ENCODE measurements at regions not wholly inside any gene's neighbourhood (a gene's known extent, or its start where the extent isn't known, plus 50 kb on each side); places are given as distances from the start of the nearest gene placed in this dataset.

- H3K79me2 ChIP-seq (ENCODE audit: control insufficient read depth, insufficient read depth, low read length, unreplicated experiment) = no peaks in the 10 kb centered on the region
- H2AFZ ChIP-seq (ENCODE audit: low read length, unreplicated experiment) = peak overlapping the region; percentile 16
- H3K4me3 ChIP-seq (ENCODE audit: low read depth, low read length) = peak overlapping the region; percentile 38
- peaks cover 44% of the 10 kb centered on the region for H3K4me1 ChIP-seq (ENCODE audit: control insufficient read depth, insufficient read depth, low read length, unreplicated experiment)
- no peaks in the 10 kb centered on the region for H3K27me3 ChIP-seq (ENCODE audit: insufficient read depth, low read length)
- H3K27ac ChIP-seq (ENCODE audit: low read depth, low read length) = peak overlapping the region; percentile 94
- H3K36me3 ChIP-seq (ENCODE audit: insufficient read depth, low read length) = no peaks in the 10 kb centered on the region
Measured at GRCh38 chr15:79680720-79681119, 216.1 kb downstream of the MTHFS start.

DNA sequence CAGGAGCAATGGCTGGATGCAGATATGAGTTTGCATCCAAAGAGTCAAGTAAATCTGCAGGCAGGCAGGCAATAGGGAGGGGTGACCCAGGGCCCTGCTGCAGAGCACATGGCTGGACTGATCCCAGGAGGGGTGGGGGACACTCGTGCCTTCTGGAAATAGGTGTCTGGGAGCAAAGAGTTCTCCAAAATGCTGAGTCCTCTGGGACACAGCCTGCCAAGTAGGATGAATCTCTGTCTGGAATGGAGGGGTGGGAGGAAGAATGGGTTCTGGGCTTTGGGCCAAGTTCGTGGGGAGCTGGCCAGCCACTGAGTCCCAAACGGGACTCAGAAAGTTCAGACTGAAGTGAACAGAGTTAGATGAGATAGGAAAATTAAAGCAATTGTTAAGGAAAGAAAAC is 214.5 kb downstream of the MTHFS start:
- peak overlapping the region; percentile 94 for H3K27ac ChIP-seq (ENCODE audit: low read depth, low read length)

GRCh38 chr15:79682851-79683288 is 213.9 kb downstream of the MTHFS start:
- H3K27ac ChIP-seq (ENCODE audit: low read depth, low read length) = peak overlapping the region; percentile 94
- H3K36me3 ChIP-seq (ENCODE audit: insufficient read depth, low read length) = no peaks in the 10 kb centered on the region
- H2AFZ ChIP-seq (ENCODE audit: low read length, unreplicated experiment) = peak overlapping the region; percentile 19
- no peaks in the 10 kb centered on the region for H3K79me2 ChIP-seq (ENCODE audit: control insufficient read depth, insufficient read depth, low read length, unreplicated experiment)
- H3K4me1 ChIP-seq (ENCODE audit: control insufficient read depth, insufficient read depth, low read length, unreplicated experiment) = peaks cover 44% of the 10 kb centered on the region
- no peaks in the 10 kb centered on the region for H3K27me3 ChIP-seq (ENCODE audit: insufficient read depth, low read length)
- H3K4me3 ChIP-seq (ENCODE audit: low read depth, low read length) = peak overlapping the region; percentile 50

More for the DNA sequence above, 214.5 kb downstream of the MTHFS start:
- Histone ChIP-seq H3K4me1 (ENCODE audit: control insufficient read depth, insufficient read depth, low read length, unreplicated experiment) (peaks cover 44% of the 10 kb centered on the region), H3K79me2 (ENCODE audit: control insufficient read depth, insufficient read depth, low read length, unreplicated experiment) (no peaks in the 10 kb centered on the region), H3K36me3 (ENCODE audit: insufficient read depth, low read length) (no peaks in the 10 kb centered on the region), H3K27me3 (ENCODE audit: insufficient read depth, low read length) (no peaks in the 10 kb centered on the region), H3K4me3 (ENCODE audit: low read depth, low read length) (peak overlapping the region; percentile 50), H2AFZ (ENCODE audit: low read length, unreplicated experiment) (peak overlapping the region; percentile 19)

- H3K4me1 ChIP-seq (ENCODE audit: control insufficient read depth, insufficient read depth, low read length, unreplicated experiment) = peaks cover 11% of the 10 kb centered on the region
- H3K4me3 ChIP-seq (ENCODE audit: low read depth, low read length) = no peak overlapping the region
- no peaks in the 10 kb centered on the region for H3K79me2 ChIP-seq (ENCODE audit: control insufficient read depth, insufficient read depth, low read length, unreplicated experiment)
- no peak overlapping the region for H3K27ac ChIP-seq (ENCODE audit: low read depth, low read length)
- H2AFZ ChIP-seq (ENCODE audit: low read length, unreplicated experiment) = no peak overlapping the region
- no peaks in the 10 kb centered on the region for H3K27me3 ChIP-seq (ENCODE audit: insufficient read depth, low read length)
- no peaks in the 10 kb centered on the region for H3K36me3 ChIP-seq (ENCODE audit: insufficient read depth, low read length)
Measured at GRCh38 chr15:79689030-79689429, 207.8 kb downstream of the MTHFS start.

DNA sequence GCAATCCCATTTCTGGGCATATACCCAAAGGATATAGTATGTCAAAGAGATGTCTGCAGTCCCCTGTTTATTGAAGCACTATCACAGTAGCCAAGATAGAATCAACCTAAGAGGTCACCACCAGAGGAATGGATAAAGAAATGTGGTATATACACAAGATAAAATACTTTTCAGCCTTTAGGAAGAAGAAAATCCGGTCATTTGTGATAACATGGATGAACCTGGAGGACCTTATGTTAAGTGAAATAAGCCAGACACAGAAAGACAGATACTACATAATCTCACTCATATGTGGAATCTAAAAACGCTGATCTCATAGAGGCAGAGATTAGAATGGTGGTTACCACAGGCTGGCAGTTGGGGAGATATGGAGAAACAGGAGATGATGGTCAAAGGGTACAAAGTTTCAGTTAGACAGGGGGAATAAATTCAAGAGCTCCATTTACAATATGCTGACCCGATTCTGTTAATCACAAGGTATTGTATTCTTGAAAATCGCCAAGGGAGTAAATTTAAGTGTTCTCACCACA is 195.8 kb downstream of the MTHFS start:
- Histone ChIP-seq H3K79me2 (ENCODE audit: control insufficient read depth, insufficient read depth, low read length, unreplicated experiment) (no peaks in the 10 kb centered on the region), H3K36me3 (ENCODE audit: insufficient read depth, low read length) (no peaks in the 10 kb centered on the region), H3K27ac (ENCODE audit: low read depth, low read length) (no peak overlapping the region), H3K4me3 (ENCODE audit: low read depth, low read length) (no peak overlapping the region), H3K27me3 (ENCODE audit: insufficient read depth, low read length) (no peaks in the 10 kb centered on the region), H3K4me1 (ENCODE audit: control insufficient read depth, insufficient read depth, low read length, unreplicated experiment) (no peaks in the 10 kb centered on the region), H2AFZ (ENCODE audit: low read length, unreplicated experiment) (no peak overlapping the region)

DNA sequence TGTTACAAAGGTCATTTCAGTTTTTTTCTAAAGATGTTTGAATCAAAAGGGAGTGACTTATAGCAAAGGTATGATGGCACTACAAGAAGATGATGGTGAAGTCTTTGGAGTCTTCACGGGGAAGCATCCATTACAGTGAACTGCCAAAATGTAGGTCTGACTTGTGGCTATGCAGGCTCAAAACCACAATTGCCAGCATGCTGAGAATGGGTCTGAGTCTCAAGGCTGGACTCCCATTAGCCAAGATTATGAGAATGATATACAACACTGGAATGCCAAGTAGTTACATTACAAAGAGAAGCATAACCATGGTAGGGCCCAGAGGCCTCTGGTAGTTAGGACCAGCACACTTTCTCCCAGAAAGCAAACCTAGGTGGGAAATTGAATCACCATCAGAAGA is 194.2 kb downstream of the MTHFS start:
- Histone ChIP-seq H3K27ac (ENCODE audit: low read depth, low read length) (no peak overlapping the region), H3K4me3 (ENCODE audit: low read depth, low read length) (no peak overlapping the region), H2AFZ (ENCODE audit: low read length, unreplicated experiment) (no peak overlapping the region), H3K4me1 (ENCODE audit: control insufficient read depth, insufficient read depth, low read length, unreplicated experiment) (no peaks in the 10 kb centered on the region), H3K79me2 (ENCODE audit: control insufficient read depth, insufficient read depth, low read length, unreplicated experiment) (no peaks in the 10 kb centered on the region), H3K27me3 (ENCODE audit: insufficient read depth, low read length) (peaks cover 4% of the 10 kb centered on the region; the same call in 1 of the 2 replicates), H3K36me3 (ENCODE audit: insufficient read depth, low read length) (no peaks in the 10 kb centered on the region)

DNA sequence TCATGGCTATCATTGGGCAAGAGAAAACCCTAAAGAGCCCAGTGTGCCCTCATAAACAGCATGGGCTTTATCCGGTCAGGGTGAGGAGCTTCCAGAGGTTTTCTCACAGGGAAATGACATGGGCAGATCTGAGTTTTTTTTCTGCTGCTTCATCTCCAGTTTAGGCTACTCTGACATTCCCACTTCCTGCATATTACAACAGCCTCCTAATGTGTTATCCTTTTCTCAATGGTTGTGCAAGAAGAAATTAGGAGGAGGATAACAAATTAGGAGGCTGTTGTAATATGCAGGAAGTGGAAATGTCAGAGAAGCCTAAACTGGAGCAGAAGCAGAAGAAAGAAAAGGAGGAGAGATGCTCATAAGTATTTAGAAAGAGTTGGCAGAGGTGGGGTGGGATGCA is 175.6 kb downstream of the MTHFS start:
- H3K27me3 ChIP-seq (ENCODE audit: insufficient read depth, low read length) = no peaks in the 10 kb centered on the region; the same call in 1 of the 2 replicates
- H3K4me1 ChIP-seq (ENCODE audit: control insufficient read depth, insufficient read depth, low read length, unreplicated experiment) = peaks cover 8% of the 10 kb centered on the region
- H3K36me3 ChIP-seq (ENCODE audit: insufficient read depth, low read length) = no peaks in the 10 kb centered on the region
- H3K27ac ChIP-seq (ENCODE audit: low read depth, low read length) = no peak overlapping the region
- no peak overlapping the region for H2AFZ ChIP-seq (ENCODE audit: low read length, unreplicated experiment)
- no peak overlapping the region for H3K4me3 ChIP-seq (ENCODE audit: low read depth, low read length)
- H3K79me2 ChIP-seq (ENCODE audit: control insufficient read depth, insufficient read depth, low read length, unreplicated experiment) = no peaks in the 10 kb centered on the region

DNA sequence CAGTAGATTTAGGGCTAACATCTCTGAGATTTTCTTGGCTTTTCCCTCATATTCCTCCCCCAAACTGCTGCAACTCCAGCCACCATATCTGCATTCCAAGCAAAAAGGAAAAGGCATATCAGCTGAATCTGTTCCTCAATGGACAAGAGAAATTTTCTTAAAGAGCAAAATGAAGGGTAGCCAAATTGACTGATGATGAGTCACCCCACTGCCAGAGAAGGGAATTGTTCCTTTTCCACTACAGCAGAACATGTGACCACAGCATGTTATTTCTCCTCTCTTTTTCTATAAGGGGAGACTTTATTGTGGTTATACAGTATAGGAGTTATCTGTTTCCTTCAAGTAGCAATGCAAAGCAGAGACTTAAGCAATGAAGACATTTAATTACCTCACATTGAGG is 172.5 kb downstream of the MTHFS start:
- peak overlapping the region; percentile 15 for H2AFZ ChIP-seq (ENCODE audit: low read length, unreplicated experiment)
- no peaks in the 10 kb centered on the region for H3K79me2 ChIP-seq (ENCODE audit: control insufficient read depth, insufficient read depth, low read length, unreplicated experiment)
- peaks cover 8% of the 10 kb centered on the region for H3K4me1 ChIP-seq (ENCODE audit: control insufficient read depth, insufficient read depth, low read length, unreplicated experiment)
- H3K36me3 ChIP-seq (ENCODE audit: insufficient read depth, low read length) = no peaks in the 10 kb centered on the region
- no peak overlapping the region for H3K4me3 ChIP-seq (ENCODE audit: low read depth, low read length)
- no peaks in the 10 kb centered on the region; the same call in 1 of the 2 replicates for H3K27me3 ChIP-seq (ENCODE audit: insufficient read depth, low read length)
- H3K27ac ChIP-seq (ENCODE audit: low read depth, low read length) = no peak overlapping the region

DNA sequence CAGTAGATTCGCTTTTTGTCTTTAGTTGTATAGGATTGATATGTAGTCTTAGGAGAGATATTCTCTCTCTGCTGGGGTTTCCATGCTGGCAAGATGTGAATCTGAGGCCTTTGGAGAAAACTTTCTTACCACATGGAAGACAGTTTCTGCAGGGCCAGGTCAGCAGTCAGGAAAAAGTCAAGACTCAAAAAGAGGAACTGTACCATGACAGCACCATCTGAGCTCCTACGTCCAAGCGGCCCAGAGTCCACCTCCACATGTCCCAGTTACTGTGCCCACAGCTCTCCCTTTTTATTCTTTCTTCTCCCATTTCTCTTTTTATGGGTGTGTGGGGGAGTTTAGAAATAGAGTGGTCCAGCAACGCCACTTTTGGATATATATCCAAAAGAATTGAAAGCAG is 172.0 kb downstream of the MTHFS start:
- H3K27ac ChIP-seq (ENCODE audit: low read depth, low read length) = no peak overlapping the region
- no peak overlapping the region for H3K4me3 ChIP-seq (ENCODE audit: low read depth, low read length)
- peaks cover 8% of the 10 kb centered on the region for H3K4me1 ChIP-seq (ENCODE audit: control insufficient read depth, insufficient read depth, low read length, unreplicated experiment)
- H3K27me3 ChIP-seq (ENCODE audit: insufficient read depth, low read length) = no peaks in the 10 kb centered on the region; the same call in 1 of the 2 replicates
- no peak overlapping the region for H2AFZ ChIP-seq (ENCODE audit: low read length, unreplicated experiment)
- no peaks in the 10 kb centered on the region for H3K36me3 ChIP-seq (ENCODE audit: insufficient read depth, low read length)
- H3K79me2 ChIP-seq (ENCODE audit: control insufficient read depth, insufficient read depth, low read length, unreplicated experiment) = no peaks in the 10 kb centered on the region

DNA sequence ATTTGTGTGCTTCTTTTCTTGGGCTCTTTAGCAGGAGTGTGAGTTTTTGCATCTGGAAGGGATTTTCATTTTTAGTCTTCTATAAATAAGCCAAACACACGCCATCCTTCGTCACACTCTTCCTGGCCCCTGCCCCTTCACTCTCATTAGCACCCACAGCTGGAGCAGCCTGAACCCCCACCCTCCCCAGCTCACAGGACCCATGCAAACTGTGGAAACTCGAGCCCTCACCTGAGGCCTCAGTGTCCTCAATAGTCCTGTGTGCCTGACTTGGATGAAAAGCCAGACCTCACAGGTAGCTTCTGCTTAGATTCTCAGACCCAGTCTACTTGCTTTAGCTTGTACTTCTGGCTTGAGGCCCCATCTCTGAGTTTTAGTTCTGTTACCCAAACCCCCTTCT is 167.9 kb downstream of the MTHFS start:
- Histone ChIP-seq H3K27ac (ENCODE audit: low read depth, low read length) (no peak overlapping the region), H3K36me3 (ENCODE audit: insufficient read depth, low read length) (no peaks in the 10 kb centered on the region), H3K4me1 (ENCODE audit: control insufficient read depth, insufficient read depth, low read length, unreplicated experiment) (peaks cover 8% of the 10 kb centered on the region), H3K4me3 (ENCODE audit: low read depth, low read length) (no peak overlapping the region), H2AFZ (ENCODE audit: low read length, unreplicated experiment) (no peak overlapping the region), H3K27me3 (ENCODE audit: insufficient read depth, low read length) (peaks cover 11% of the 10 kb centered on the region), H3K79me2 (ENCODE audit: control insufficient read depth, insufficient read depth, low read length, unreplicated experiment) (no peaks in the 10 kb centered on the region)

DNA sequence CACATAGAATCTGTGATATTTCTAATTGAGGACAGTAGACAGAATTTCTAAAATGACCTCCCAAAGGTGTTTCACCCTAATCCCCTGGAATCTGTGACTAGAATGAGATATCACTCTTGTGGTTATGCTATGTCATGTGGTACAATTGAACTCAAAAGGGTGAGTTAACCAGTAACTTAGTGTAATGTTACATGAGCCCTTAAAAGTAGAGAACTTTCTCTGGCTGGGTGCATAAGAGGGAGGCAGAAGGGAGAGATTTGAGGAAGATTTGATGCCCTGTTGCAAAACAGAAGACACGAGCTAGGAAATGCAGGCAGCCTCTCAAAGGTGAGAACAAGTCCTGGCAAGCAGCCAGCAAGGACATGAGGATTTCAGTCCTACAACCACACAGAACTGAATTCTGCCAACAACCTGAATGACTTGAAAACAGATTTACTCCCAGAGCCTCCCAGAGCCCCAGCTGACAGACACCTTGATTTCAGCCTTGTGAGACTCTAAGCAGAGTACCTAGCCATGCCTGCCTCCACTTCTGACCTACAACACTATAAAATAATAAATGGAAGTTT is 160.3 kb downstream of the MTHFS start:
- Histone ChIP-seq H3K27ac (ENCODE audit: low read depth, low read length) (no peak overlapping the region), H3K27me3 (ENCODE audit: insufficient read depth, low read length) (peaks cover 5% of the 10 kb centered on the region; the same call in 1 of the 2 replicates), H3K79me2 (ENCODE audit: control insufficient read depth, insufficient read depth, low read length, unreplicated experiment) (no peaks in the 10 kb centered on the region), H3K4me3 (ENCODE audit: low read depth, low read length) (no peak overlapping the region), H2AFZ (ENCODE audit: low read length, unreplicated experiment) (no peak overlapping the region), H3K4me1 (ENCODE audit: control insufficient read depth, insufficient read depth, low read length, unreplicated experiment) (no peaks in the 10 kb centered on the region), H3K36me3 (ENCODE audit: insufficient read depth, low read length) (no peaks in the 10 kb centered on the region)
